PFSK-1 (cell line): ENCODE measurements at regions not wholly inside any gene's neighbourhood (a gene's known extent, or its start where the extent isn't known, plus 50 kb on each side); places are given as distances from the start of the nearest gene placed in this dataset.

ENCODE experiments used
- FOXP2 ChIP-seq: optimal IDR thresholded peaks from 2 replicates; pipeline ENCODE3; 2011; ENCODE audit warnings: borderline replicate concordance, control low read depth, inconsistent platforms; ENCODE audit not compliant: insufficient read depth; ENCODE audit errors: extremely low read length, extremely low read depth
- POLR2AphosphoS5 ChIP-seq: IDR thresholded peaks from 2 replicates; pipeline ENCODE4 v1.6.1; 2012; ENCODE audit warnings: low read depth, mild to moderate bottlenecking, control low read depth, low read length, moderate library complexity
- SIN3A ChIP-seq: IDR thresholded peaks from 2 replicates; pipeline ENCODE4 v1.6.1; 2012; ENCODE audit warnings: mild to moderate bottlenecking, low read length, moderate library complexity, borderline replicate concordance; ENCODE audit not compliant: insufficient read depth
- TAF1 ChIP-seq: IDR thresholded peaks from 2 replicates; pipeline ENCODE4 v1.6.1; 2012; ENCODE audit warnings: low read length, control low read depth, borderline replicate concordance; ENCODE audit not compliant: insufficient read depth
- TF ChIP-seq, protein P1 (sequence below), 2 experiments: IDR thresholded peaks; 2 replicates each; pipeline versions ENCODE4 v1.6.1 to v1.8.0; 2011 to 2012; ENCODE audit warnings: low read depth in 2 of 2, low read length in 2 of 2, control low read depth in 1 of 2, inconsistent platforms in 1 of 2, mild to moderate bottlenecking in 1 of 2, moderate library complexity in 1 of 2; ENCODE audit not compliant: insufficient read depth in 1 of 2

DNA sequence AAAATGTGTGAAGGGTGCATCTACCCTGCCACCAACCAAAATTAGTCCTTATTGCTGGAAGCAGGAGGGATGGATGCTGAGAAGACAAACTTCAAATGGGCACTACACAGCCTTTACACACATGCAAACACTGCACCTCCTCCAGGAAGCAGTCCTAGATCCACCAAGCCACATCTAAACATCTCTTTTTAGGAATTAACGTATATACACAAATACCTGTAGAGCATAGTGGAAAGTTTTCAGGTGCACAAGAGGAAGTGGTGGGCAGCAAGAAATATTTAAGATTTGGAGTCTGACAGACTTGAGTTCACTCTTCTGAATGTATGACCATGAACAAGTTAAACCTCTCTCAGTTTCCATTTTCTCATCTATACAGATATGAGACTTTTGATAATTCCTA is 456.6 kb upstream of the PROK2 start:
- TF ChIP-seq FOXP2 (no peak), SIN3A (no peak), POLR2AphosphoS5 (no peak), TAF1 (no peak)
- TF ChIP-seq, protein P1, sequence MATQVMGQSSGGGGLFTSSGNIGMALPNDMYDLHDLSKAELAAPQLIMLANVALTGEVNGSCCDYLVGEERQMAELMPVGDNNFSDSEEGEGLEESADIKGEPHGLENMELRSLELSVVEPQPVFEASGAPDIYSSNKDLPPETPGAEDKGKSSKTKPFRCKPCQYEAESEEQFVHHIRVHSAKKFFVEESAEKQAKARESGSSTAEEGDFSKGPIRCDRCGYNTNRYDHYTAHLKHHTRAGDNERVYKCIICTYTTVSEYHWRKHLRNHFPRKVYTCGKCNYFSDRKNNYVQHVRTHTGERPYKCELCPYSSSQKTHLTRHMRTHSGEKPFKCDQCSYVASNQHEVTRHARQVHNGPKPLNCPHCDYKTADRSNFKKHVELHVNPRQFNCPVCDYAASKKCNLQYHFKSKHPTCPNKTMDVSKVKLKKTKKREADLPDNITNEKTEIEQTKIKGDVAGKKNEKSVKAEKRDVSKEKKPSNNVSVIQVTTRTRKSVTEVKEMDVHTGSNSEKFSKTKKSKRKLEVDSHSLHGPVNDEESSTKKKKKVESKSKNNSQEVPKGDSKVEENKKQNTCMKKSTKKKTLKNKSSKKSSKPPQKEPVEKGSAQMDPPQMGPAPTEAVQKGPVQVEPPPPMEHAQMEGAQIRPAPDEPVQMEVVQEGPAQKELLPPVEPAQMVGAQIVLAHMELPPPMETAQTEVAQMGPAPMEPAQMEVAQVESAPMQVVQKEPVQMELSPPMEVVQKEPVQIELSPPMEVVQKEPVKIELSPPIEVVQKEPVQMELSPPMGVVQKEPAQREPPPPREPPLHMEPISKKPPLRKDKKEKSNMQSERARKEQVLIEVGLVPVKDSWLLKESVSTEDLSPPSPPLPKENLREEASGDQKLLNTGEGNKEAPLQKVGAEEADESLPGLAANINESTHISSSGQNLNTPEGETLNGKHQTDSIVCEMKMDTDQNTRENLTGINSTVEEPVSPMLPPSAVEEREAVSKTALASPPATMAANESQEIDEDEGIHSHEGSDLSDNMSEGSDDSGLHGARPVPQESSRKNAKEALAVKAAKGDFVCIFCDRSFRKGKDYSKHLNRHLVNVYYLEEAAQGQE (IDR thresholded peaks at IDR 0.05; ENCODE audit: insufficient read depth in 1 of 2, low read depth in 2 of 2, low read length in 2 of 2): no peak

GRCh38 chr3:72240531-72240930 is 455.6 kb upstream of the PROK2 start:
- no peak for TF ChIP-seq SIN3A
- no peak for TF ChIP-seq POLR2AphosphoS5
- no peak for TF ChIP-seq TAF1
- TF ChIP-seq, protein P1 (IDR thresholded peaks at IDR 0.05; ENCODE audit: insufficient read depth in 1 of 2, low read depth in 2 of 2, low read length in 2 of 2): no peak
- no peak for TF ChIP-seq FOXP2

DNA sequence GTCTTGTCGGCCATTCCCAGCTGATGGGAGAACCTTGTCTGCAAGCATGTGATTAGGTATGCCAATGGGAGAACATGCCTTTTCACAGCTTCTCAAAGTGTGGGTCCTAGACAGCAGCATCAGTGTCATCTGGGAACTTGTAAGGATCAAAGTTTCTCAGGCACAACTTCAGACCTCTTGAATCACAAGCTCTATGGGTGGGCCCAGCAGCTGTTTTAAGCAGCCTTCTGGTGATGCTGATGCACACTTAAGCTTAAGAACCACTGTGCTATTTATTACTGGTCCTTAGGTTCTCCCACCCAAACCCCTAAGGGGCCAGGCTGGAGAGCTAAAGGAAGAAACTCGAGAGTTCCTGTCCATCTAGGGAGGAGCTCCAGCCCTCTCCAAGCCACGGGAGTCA is 453.9 kb upstream of the PROK2 start:
- no peak for TF ChIP-seq POLR2AphosphoS5
- TF ChIP-seq SIN3A: no peak
- TF ChIP-seq TAF1: no peak
- TF ChIP-seq FOXP2: no peak

GRCh38 chr3:72238010-72238691 is 453.2 kb upstream of the PROK2 start:
- TF ChIP-seq TAF1 (no peak), FOXP2 (no peak), POLR2AphosphoS5 (no peak), SIN3A (no peak)
- TF ChIP-seq, protein P1 (IDR thresholded peaks at IDR 0.05; ENCODE audit: insufficient read depth in 1 of 2, low read depth in 2 of 2, low read length in 2 of 2): no peak

DNA sequence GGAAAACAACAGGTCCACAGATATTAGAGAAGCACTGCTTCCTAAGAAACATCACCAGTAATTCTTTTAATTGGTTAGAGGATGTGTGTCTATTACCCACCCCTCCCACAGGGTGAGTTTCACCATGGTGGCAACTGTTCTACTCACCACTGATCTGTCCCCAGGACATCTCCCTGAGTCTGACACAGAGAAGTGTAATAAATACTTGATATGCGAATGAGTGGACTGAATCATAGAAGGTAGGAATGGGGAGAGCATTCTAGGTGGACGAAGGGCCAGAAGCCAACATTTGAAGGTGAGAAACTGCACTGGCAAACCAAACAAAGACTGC is 452.7 kb upstream of the PROK2 start:
- TF ChIP-seq FOXP2 (no peak), TAF1 (no peak), POLR2AphosphoS5 (no peak), SIN3A (no peak)
- TF ChIP-seq, protein P1 (IDR thresholded peaks at IDR 0.05; ENCODE audit: insufficient read depth in 1 of 2, low read depth in 2 of 2, low read length in 2 of 2): no peak
